ES-I3 (cell line): ENCODE measurements at regions not wholly inside any gene's neighbourhood (a gene's known extent, or its start where the extent isn't known, plus 50 kb on each side); places are given as distances from the start of the nearest gene placed in this dataset.
"Not testable (repeated sequence)": the region's sequence is repeated elsewhere in the genome, so short reads cannot be mapped to it uniquely, and the experiment has no call there.

Experiments used
- H3K36me3 ChIP-seq: 2 replicates; pipeline ENCODE4 v1.6.1; 2013; ENCODE audit warnings: mild to moderate bottlenecking, low read length, control low read depth, moderate library complexity; ENCODE audit not compliant: insufficient read depth
- H3K4me1 ChIP-seq: 2 replicates; pipeline ENCODE4 v1.6.1; 2013; ENCODE audit warnings: mild to moderate bottlenecking, control low read depth, low read length; ENCODE audit not compliant: insufficient read depth
- H3K9ac ChIP-seq: 2 replicates; pipeline ENCODE4 v1.6.1; 2013; ENCODE audit warnings: low read depth, mild to moderate bottlenecking, low read length, moderate library complexity
- H3K9me3 ChIP-seq: 2 replicates; pipeline ENCODE4 v1.6.1; 2013; ENCODE audit warnings: mild to moderate bottlenecking, low read length, moderate library complexity; ENCODE audit not compliant: control insufficient read depth, insufficient read depth

DNA sequence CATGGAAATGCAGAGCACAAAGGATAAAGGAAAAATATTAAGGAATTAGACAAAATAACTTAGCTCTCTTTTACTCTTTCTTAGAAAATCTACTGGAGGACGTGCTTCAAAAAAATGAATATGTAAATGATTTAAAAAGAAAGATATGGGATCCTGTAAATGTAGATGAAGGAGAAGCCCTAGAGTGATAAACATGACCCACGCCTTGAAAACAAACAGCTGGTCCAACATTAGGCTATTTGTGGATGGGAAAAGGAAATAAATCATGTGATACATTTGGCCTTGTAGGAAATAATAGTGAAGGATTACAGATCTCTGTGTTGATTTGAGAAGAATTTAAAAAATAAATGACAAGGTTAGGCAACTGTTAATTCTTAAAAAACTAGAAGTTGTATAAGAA is 492.1 kb upstream of the SLC39A10 start:
- Histone ChIP-seq H3K36me3 (no peaks in the 10 kb centered on the region), H3K4me1 (no peaks in the 10 kb centered on the region), H3K9me3 (no peaks in the 10 kb centered on the region), H3K9ac (no peak overlapping the region)

DNA sequence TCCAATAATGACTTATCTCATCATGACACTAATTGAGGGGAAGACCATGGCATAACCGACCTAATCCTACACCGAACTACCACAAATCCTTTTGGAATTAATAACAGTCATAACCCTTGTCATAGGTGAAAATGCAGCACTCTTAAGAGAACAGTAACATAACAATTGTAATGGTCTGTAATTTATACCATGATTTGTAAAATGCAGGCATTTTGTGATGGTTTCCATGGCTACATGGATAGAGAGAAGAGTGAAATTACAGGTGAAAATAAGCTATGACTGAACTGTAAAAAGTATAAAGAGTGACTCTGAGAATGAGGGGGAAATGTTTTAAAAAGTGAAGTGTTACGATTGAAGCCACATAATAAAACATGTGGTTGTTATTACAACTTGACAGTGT is 494.1 kb upstream of the SLC39A10 start:
- Histone ChIP-seq H3K36me3 (no peaks in the 10 kb centered on the region), H3K9me3 (no peaks in the 10 kb centered on the region), H3K9ac (no peak overlapping the region), H3K4me1 (no peaks in the 10 kb centered on the region)

DNA sequence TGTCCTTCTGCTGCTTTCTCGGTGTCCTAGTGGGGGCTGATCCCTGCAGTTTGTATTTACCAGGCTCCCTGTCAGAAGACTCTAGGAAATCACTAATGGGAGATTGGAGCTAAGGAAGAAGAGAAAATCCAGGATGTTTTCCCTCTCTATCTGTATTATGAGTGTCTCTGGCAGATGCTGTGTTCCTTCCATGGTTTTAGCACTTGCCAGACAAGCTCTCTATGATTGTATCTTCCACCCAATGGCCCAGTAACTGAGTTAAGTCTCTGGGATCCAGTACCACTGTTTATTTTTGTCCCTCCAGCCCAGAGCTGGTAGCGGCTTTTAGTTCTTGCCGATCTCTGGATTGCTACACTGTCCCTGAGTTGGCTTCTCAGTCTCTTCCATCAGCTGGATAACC is 494.8 kb upstream of the SLC39A10 start:
- H3K9ac ChIP-seq: no peak overlapping the region
- H3K36me3 ChIP-seq: no peaks in the 10 kb centered on the region
- no peaks in the 10 kb centered on the region for H3K9me3 ChIP-seq

DNA sequence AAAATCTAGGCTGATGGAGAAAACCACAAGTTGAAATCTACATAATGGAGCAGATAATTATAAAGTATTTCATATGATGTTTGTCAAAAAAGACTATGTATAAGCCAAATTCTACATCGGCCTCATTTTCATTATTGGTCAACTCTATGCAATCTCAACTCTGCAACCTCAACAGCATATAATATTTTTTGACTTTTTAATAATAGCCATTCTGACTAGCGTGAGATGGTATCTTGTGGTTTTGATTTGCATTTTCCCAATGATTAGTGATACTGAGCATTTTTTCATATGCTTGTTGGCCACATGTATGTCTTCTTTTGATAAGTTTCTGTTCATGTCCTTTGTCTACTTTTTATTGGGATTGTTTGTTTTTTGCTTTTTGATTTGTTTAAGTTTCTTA is 496.1 kb upstream of the SLC39A10 start:
- Histone ChIP-seq H3K36me3 (no peaks in the 10 kb centered on the region), H3K9ac (no peak overlapping the region), H3K9me3 (no peaks in the 10 kb centered on the region), H3K4me1 (no peaks in the 10 kb centered on the region)

More for the DNA sequence above, 494.8 kb upstream of the SLC39A10 start:
- H3K4me1 ChIP-seq: no peaks in the 10 kb centered on the region

DNA sequence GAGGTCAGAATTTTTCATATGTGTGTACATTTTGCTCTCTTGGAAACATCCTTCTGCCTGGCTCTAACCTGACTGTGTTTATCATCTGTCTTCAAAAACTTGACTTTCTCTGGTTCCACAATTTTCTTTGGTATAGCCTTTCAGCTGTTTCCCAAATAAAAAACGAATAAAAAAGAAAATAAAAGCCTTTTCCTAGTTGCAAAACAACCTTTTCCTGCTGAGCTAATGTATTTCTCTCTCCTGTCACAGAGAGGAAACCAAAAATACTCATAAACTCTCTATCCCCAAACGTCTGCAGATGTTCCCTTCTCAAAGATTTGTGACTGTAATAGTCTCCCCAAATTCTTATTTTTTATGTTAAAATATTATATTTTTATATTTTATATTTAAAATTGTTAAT is 505.3 kb upstream of the SLC39A10 start:
- no peak overlapping the region for H3K9ac ChIP-seq
- H3K4me1 ChIP-seq: no peaks in the 10 kb centered on the region
- H3K9me3 ChIP-seq: no peaks in the 10 kb centered on the region
- H3K36me3 ChIP-seq: no peaks in the 10 kb centered on the region

DNA sequence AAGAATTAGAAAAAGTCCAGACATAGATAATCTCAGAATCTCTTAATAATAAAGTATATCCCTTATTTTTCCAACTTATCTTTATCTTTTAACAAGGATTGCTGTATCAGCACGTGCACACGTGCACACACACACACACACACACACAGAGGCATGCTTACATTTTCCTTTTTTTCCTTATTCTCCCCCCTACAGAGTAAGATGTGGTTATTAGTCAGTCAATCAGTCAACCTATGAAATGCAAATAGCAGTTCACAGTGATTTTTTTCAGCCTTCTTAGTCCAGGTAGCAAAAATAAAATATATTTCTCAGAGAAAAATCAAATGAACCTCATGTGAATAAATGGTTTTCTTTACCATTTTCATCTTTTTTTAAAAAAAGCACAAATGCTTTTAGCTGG is 506.2 kb upstream of the SLC39A10 start:
- H3K36me3 ChIP-seq: no peaks in the 10 kb centered on the region
- H3K9me3 ChIP-seq: no peaks in the 10 kb centered on the region
- H3K4me1 ChIP-seq: no peaks in the 10 kb centered on the region
- H3K9ac ChIP-seq: no peak overlapping the region

DNA sequence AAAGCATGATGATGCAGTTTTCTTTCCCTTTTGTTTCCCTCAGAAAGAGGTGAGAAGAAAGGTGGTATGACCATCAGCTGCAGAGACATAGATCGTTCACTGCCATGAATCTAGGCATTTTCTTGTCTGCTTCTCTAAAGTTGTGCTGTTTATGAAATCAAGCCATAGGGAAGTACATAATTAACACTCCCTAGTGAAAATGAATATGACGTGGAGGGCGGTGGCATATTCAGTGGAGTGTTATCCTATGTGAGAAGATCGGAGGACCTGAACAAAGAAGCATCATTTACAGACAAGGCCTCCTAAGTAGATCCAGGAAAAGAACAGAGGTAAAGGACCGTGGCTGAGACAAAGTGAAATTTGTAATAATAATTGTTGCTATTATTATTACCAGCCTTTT is 509.0 kb upstream of the SLC39A10 start:
- Histone ChIP-seq H3K36me3 (no peaks in the 10 kb centered on the region), H3K9ac (no peak overlapping the region), H3K4me1 (no peaks in the 10 kb centered on the region), H3K9me3 (no peaks in the 10 kb centered on the region)

DNA sequence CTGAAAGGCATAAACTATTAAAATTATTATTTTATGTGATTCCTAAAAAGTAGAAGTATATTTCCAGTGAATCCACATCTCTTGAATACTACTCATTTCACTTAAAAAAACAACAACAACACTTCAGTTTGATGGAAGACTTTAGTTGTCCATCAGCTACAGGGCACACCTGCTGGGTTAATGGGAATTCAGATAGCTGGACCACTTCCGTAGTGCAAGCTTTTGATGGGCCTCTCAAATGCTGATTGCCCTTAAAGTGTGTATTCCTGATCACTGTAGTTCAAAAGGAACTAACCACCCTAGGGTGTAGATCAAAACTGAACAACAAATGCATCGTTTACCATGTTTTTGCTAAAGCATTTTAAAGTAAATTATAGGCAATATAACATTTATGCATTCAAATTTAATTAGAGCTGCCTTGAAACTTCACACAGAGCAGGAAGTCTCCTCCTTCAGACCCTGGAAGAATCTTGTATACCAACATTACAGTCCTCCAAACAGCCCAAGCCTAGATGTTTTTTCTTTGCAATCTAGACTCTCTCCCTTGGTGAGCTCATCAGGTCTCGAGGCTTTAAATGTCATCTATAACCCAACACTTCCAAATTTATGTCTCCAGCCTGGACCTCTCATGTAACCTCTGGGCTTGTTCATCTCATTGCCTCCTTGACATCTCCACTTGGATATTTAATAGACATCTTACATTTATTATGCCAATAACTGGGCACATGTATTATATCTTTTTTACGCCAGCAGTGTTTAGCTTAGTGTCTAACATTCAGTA is 510.1 kb upstream of the SLC39A10 start:
- no peaks in the 10 kb centered on the region for H3K36me3 ChIP-seq
- no peaks in the 10 kb centered on the region for H3K4me1 ChIP-seq
- no peaks in the 10 kb centered on the region for H3K9me3 ChIP-seq
- H3K9ac ChIP-seq: no peak overlapping the region

DNA sequence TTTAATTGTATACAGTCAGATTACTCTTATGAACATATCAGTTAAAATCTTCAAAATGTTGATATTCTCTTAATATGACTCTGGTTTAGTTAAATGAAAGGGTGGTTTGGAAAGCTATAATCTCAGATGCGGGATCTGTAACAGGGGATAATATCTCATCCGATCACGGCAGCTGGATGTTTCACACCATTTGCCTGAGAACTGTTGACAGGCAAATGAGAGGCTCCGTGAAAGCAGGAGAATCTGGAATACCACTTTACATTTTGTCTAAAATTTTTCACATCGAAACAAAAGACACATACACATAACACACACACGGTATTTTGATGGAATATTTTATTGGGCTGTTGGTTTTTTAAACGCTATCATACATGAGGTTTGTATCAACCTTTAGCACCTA is 518.6 kb upstream of the SLC39A10 start:
- H3K4me1 ChIP-seq: no peaks in the 10 kb centered on the region
- no peak overlapping the region for H3K9ac ChIP-seq
- no peaks in the 10 kb centered on the region for H3K36me3 ChIP-seq
- H3K9me3 ChIP-seq: no peaks in the 10 kb centered on the region

DNA sequence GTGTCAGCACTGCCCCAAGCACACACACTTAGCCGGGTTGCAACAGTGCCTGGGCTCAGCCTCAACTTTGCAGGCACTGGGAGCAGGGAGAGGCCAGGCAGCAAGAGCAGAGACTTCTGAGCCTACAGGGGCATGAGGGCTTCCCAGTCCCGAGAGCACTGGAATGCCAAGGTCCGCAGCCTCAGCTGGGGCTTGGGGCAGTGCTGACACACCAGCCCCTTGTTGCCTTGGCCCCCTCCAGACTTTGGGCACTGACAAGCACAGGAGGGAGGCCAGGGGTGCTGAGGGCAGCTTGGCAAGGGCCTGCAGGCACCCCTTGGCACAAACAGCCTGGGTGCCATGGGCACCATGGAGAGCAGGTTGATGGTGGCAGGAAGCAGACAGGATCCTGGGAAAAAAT is 531.1 kb upstream of the SLC39A10 start:
- H3K9me3 ChIP-seq, H3K36me3 ChIP-seq, H3K4me1 ChIP-seq, H3K9ac ChIP-seq: not testable (repeated sequence)

DNA sequence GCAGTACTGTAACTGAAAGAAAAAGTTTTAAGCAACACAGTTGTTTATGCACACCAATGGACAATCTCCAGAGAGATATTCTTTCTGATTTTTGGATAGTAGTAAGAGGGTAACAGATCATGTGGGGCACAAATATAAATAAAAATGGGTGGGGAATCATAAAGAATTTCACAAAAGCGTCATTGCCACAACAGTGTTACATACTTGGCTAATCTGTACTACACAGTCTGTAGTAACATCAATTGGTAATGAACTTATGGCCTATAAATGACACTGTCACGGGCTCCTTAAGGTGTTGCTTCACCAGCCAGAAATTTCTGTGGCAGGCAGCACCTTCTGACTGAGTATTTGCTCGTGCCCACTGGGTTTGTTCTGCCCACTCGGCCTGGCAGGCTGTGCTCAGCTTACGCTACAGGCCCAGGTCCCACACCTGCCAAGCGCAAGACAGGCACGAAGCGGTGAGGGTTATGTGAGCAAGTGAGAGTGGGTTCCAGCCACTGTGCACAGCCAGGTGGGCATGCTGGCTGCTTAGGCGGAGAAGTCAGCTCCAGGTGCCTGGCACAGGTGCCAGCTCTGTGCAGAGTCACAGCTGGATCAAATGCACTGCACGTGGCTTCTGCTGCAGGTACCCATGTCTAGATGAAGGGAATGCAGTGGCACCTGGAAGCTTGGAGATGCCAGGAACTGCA is 532.5 kb upstream of the SLC39A10 start:
- Histone ChIP-seq H3K4me1 (no peaks in the 10 kb centered on the region), H3K9ac (no peak overlapping the region), H3K36me3 (no peaks in the 10 kb centered on the region), H3K9me3 (no peaks in the 10 kb centered on the region)

DNA sequence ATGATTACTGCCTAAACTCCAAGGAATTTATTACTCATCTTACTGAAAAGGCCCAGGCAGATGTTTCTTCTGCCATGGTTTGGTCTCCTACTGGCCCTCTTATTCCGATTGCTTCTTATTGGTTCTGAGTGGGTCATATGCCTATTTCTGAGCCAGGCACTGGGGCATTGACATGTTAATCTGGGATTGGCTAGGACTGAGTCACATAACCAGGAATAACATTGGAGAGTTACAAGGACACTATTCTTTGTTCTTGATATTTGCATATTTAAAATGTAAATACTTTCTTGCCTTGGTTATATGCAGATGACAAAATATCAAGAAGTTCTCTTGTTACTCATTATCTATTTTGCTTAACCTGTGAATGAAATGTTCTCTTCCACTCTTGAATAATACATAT is 534.4 kb upstream of the SLC39A10 start:
- no peaks in the 10 kb centered on the region for H3K36me3 ChIP-seq
- no peaks in the 10 kb centered on the region for H3K9me3 ChIP-seq
- no peaks in the 10 kb centered on the region for H3K4me1 ChIP-seq
- no peak overlapping the region for H3K9ac ChIP-seq

DNA sequence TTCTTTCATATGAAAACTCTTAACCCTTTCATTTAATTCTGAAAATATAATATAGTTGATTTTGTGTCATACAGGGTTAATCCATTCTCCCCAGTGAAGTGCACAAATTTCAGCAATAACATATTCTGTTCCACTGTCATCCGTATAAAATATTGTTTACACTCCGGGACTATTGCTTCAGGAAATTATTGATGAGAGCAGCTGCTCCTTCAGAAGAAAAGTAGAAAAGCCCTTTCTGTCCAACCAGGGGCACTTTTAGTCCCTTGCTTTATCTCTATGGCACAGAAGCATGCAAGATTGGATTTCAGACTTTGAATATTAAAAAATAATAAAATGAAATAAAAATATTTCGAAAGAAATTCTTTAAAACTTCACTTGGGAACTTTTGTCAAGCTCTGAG is 535.7 kb upstream of the SLC39A10 start:
- Histone ChIP-seq H3K36me3 (no peaks in the 10 kb centered on the region), H3K9me3 (no peaks in the 10 kb centered on the region), H3K4me1 (no peaks in the 10 kb centered on the region), H3K9ac (no peak overlapping the region)

DNA sequence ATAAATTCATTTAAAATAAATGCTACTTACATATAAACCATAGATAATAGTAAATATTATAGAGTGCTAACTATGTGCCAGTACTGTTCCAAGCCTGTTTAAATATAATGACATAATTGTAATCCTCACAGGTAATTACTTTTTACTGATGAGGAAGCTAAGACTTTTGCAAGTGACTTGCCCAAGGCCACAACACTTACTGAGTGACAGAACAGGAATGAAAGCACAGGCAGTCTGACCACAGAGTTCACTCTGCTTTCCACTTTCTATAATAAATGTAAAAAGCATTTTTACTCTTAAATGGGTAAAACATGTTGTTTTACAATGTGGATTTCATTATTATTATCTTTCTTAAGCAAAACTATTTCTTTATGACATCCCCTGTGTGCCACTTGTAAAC is 537.8 kb upstream of the SLC39A10 start:
- Histone ChIP-seq H3K4me1 (no peaks in the 10 kb centered on the region), H3K36me3 (no peaks in the 10 kb centered on the region), H3K9ac (no peak overlapping the region), H3K9me3 (no peaks in the 10 kb centered on the region)

DNA sequence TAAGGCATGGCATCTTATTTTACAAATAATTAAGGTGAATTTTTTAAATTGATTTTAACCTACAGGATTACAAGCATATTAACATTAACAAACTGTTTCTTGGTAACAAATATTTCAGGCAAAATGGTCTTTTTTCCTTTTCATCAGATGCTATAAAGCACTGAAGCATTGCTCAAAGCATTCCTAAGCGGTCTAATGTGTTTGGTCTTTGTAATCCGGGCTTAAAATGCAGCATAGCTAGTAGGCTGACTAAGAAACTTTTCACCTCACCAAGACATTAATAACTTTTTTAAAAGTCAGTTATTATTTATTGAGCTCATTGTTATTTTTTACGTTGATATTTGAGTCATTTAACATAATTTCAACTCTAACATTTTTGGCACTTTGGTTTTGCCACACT is 538.8 kb upstream of the SLC39A10 start:
- Histone ChIP-seq H3K9ac (no peak overlapping the region), H3K9me3 (no peaks in the 10 kb centered on the region; the same call in 1 of the 2 replicates), H3K4me1 (no peaks in the 10 kb centered on the region), H3K36me3 (no peaks in the 10 kb centered on the region)
